GM23338 (cell line): ENCODE measurements at regions not wholly inside any gene's neighbourhood (a gene's known extent, or its start where the extent isn't known, plus 50 kb on each side); places are given as distances from the start of the nearest gene placed in this dataset.

Experiments used
- ATAC-seq: fragments of 200-7000 bp; cut with Tn5 transposase; 3 replicates; pipeline ENCODE4 v1.9.1; 2020
- DNase-seq: peaks from one replicate; pipeline ENCODE4 v3.0.0-alpha.2; 2015; ENCODE audit warnings: low spot score
- H2AFZ ChIP-seq: fragments of 200-600 bp; sonication (generic); 2 replicates; pipeline ENCODE4 v1.8.0; 2016; ENCODE audit warnings: antibody characterized with exemption, mild to moderate bottlenecking, moderate library complexity
- H3F3A ChIP-seq: fragments of 200-600 bp; sonication (generic); replicated peaks from 2 replicates; pipeline ENCODE4 v1.8.0; 2017; ENCODE audit warnings: antibody characterized with exemption, mixed run types, low read depth
- H3K27ac ChIP-seq: fragments of 200-600 bp; sonication (generic); 2 replicates; pipeline ENCODE4 v1.6.1; 2016; ENCODE audit warnings: low read depth
- H3K27me3 ChIP-seq: fragments of 200-600 bp; sonication (generic); 2 replicates; pipeline ENCODE4 v1.8.0; 2016; ENCODE audit warnings: mild to moderate bottlenecking, mixed run types, moderate library complexity; ENCODE audit not compliant: insufficient read depth
- H3K36me3 ChIP-seq: fragments of 200-600 bp; sonication (generic); 2 replicates; pipeline ENCODE4 v1.8.0; 2016; ENCODE audit warnings: mild to moderate bottlenecking; ENCODE audit not compliant: insufficient read depth
- H3K4me1 ChIP-seq: fragments of 200-600 bp; sonication (generic); 2 replicates; pipeline ENCODE4 v1.8.0; 2016; ENCODE audit warnings: mild to moderate bottlenecking, moderate library complexity; ENCODE audit not compliant: insufficient read depth
- H3K4me2 ChIP-seq: fragments of 200-600 bp; sonication (generic); 2 replicates; pipeline ENCODE4 v1.7.1; 2017; ENCODE audit warnings: mixed run types
- H3K4me3 ChIP-seq: fragments of 200-600 bp; sonication (generic); 2 replicates; pipeline ENCODE4 v1.6.1; 2016; ENCODE audit warnings: mixed run types
- H3K79me2 ChIP-seq: fragments of 200-600 bp; sonication (generic); replicated peaks from 2 replicates; pipeline ENCODE4 v1.8.0; 2017; ENCODE audit warnings: mild to moderate bottlenecking; ENCODE audit not compliant: insufficient read depth
- H3K9me2 ChIP-seq: fragments of 200-600 bp; sonication (generic); 2 replicates; pipeline ENCODE4 v1.8.0; 2017; ENCODE audit not compliant: insufficient read depth
- H4K20me1 ChIP-seq: fragments of 200-600 bp; sonication (generic); replicated peaks from 2 replicates; pipeline ENCODE4 v1.8.0; 2017; ENCODE audit warnings: mild to moderate bottlenecking; ENCODE audit not compliant: insufficient read depth
- H3K27ac Mint-ChIP-seq: 2 replicates; pipeline ENCODE4 v1.8.0; 2020; ENCODE audit warnings: inconsistent platforms, mild to moderate bottlenecking, moderate library complexity, mixed read lengths
- H3K27me3 Mint-ChIP-seq: 3 replicates; pipeline ENCODE4 v1.8.0; 2022; ENCODE audit warnings: low read depth, mild to moderate bottlenecking, moderate library complexity, mixed read lengths, inconsistent platforms; ENCODE audit not compliant: insufficient read depth, poor library complexity
- H3K36me3 Mint-ChIP-seq: 3 replicates; pipeline ENCODE4 v1.8.0; 2021; ENCODE audit warnings: low read depth, mild to moderate bottlenecking, inconsistent platforms, moderate library complexity, mixed read lengths
- H3K4me1 Mint-ChIP-seq: 3 replicates; pipeline ENCODE4 v1.8.0; 2020; ENCODE audit warnings: mild to moderate bottlenecking, inconsistent platforms, mixed read lengths
- H3K4me3 Mint-ChIP-seq: 3 replicates; pipeline ENCODE4 v1.8.0; 2021; ENCODE audit warnings: moderate library complexity, mild to moderate bottlenecking, inconsistent platforms, mixed read lengths
- H3K9me3 Mint-ChIP-seq: 3 replicates; pipeline ENCODE4 v1.8.0; 2020; ENCODE audit warnings: moderate library complexity, mild to moderate bottlenecking, inconsistent platforms, mixed read lengths
- CREB1 ChIP-seq: fragments of 250-450 bp; sonication (Bioruptor Pico); IDR thresholded peaks from 2 replicates; pipeline ENCODE4 v1.5.0; 2020; ENCODE audit warnings: low read depth, mild to moderate bottlenecking, moderate library complexity
- EZH2 ChIP-seq: fragments of 200-600 bp; sonication (generic); IDR thresholded peaks from one replicate; pipeline ENCODE4 v1.8.0; 2017; ENCODE audit warnings: antibody characterized with exemption, mild to moderate bottlenecking, low read depth; ENCODE audit not compliant: unreplicated experiment
- EZH2phosphoT487 ChIP-seq: fragments of 200-600 bp; sonication (generic); IDR thresholded peaks from one replicate; pipeline ENCODE4 v1.8.1; 2018; ENCODE audit warnings: antibody characterized with exemption; ENCODE audit not compliant: unreplicated experiment
- JUNB ChIP-seq: IDR thresholded peaks from one replicate; pipeline ENCODE4 v1.6.1; 2016; ENCODE audit warnings: antibody characterized with exemption; ENCODE audit not compliant: unreplicated experiment
- NANOG ChIP-seq: IDR thresholded peaks from 2 replicates; pipeline ENCODE4 v1.6.1; 2016; ENCODE audit warnings: antibody characterized with exemption, borderline replicate concordance
- POLR2AphosphoS5 ChIP-seq: IDR thresholded peaks from 2 replicates; pipeline ENCODE4 v1.6.1; 2016; ENCODE audit warnings: antibody characterized with exemption, low read depth
- STAT1 ChIP-seq: IDR thresholded peaks from one replicate; pipeline ENCODE4 v1.6.1; 2016; ENCODE audit warnings: antibody characterized with exemption; ENCODE audit not compliant: unreplicated experiment
- ZNF114 ChIP-seq: fragments of 250-450 bp; sonication (Bioruptor Pico); IDR thresholded peaks from 2 replicates; pipeline ENCODE4 v1.5.0; 2020; ENCODE audit warnings: mild to moderate bottlenecking, moderate library complexity
- ZNF331 ChIP-seq: fragments of 250-450 bp; sonication (Bioruptor Pico); IDR thresholded peaks from 2 replicates; pipeline ENCODE4 v1.5.0; 2020; ENCODE audit warnings: low read depth, mild to moderate bottlenecking, moderate library complexity
- TF ChIP-seq, protein P1 (sequence below): IDR thresholded peaks from one replicate; pipeline ENCODE4 v1.6.1; 2018; ENCODE audit warnings: antibody characterized with exemption; ENCODE audit not compliant: unreplicated experiment
- TF ChIP-seq, protein P2 (sequence below): IDR thresholded peaks from 2 replicates; pipeline ENCODE4 v1.6.1; 2016; ENCODE audit warnings: antibody characterized with exemption
- TF ChIP-seq, protein P3 (sequence below), 2 experiments: fragments of 200-600 bp in 1 of 2; sonication (generic) in 1 of 2; conservative IDR thresholded peaks; 2 replicates each; pipeline versions ENCODE4 v1.5.1 to v1.6.1; 2016 to 2017; ENCODE audit warnings: antibody characterized with exemption in 2 of 2, low read depth in 2 of 2, mild to moderate bottlenecking in 2 of 2, moderate library complexity in 1 of 2

GRCh38 chr15:29891096-29891457, 68.8 kb upstream of the TJP1 start (continued):
- TF ChIP-seq, protein P1, sequence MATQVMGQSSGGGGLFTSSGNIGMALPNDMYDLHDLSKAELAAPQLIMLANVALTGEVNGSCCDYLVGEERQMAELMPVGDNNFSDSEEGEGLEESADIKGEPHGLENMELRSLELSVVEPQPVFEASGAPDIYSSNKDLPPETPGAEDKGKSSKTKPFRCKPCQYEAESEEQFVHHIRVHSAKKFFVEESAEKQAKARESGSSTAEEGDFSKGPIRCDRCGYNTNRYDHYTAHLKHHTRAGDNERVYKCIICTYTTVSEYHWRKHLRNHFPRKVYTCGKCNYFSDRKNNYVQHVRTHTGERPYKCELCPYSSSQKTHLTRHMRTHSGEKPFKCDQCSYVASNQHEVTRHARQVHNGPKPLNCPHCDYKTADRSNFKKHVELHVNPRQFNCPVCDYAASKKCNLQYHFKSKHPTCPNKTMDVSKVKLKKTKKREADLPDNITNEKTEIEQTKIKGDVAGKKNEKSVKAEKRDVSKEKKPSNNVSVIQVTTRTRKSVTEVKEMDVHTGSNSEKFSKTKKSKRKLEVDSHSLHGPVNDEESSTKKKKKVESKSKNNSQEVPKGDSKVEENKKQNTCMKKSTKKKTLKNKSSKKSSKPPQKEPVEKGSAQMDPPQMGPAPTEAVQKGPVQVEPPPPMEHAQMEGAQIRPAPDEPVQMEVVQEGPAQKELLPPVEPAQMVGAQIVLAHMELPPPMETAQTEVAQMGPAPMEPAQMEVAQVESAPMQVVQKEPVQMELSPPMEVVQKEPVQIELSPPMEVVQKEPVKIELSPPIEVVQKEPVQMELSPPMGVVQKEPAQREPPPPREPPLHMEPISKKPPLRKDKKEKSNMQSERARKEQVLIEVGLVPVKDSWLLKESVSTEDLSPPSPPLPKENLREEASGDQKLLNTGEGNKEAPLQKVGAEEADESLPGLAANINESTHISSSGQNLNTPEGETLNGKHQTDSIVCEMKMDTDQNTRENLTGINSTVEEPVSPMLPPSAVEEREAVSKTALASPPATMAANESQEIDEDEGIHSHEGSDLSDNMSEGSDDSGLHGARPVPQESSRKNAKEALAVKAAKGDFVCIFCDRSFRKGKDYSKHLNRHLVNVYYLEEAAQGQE, result no peak
- TF ChIP-seq EZH2 (no peak), EZH2phosphoT487 (no peak), STAT1 (no peak), POLR2AphosphoS5 (no peak), ZNF114 (no peak)
- TF ChIP-seq, protein P2, sequence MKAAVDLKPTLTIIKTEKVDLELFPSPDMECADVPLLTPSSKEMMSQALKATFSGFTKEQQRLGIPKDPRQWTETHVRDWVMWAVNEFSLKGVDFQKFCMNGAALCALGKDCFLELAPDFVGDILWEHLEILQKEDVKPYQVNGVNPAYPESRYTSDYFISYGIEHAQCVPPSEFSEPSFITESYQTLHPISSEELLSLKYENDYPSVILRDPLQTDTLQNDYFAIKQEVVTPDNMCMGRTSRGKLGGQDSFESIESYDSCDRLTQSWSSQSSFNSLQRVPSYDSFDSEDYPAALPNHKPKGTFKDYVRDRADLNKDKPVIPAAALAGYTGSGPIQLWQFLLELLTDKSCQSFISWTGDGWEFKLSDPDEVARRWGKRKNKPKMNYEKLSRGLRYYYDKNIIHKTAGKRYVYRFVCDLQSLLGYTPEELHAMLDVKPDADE, result no peak
- TF ChIP-seq, protein P3, sequence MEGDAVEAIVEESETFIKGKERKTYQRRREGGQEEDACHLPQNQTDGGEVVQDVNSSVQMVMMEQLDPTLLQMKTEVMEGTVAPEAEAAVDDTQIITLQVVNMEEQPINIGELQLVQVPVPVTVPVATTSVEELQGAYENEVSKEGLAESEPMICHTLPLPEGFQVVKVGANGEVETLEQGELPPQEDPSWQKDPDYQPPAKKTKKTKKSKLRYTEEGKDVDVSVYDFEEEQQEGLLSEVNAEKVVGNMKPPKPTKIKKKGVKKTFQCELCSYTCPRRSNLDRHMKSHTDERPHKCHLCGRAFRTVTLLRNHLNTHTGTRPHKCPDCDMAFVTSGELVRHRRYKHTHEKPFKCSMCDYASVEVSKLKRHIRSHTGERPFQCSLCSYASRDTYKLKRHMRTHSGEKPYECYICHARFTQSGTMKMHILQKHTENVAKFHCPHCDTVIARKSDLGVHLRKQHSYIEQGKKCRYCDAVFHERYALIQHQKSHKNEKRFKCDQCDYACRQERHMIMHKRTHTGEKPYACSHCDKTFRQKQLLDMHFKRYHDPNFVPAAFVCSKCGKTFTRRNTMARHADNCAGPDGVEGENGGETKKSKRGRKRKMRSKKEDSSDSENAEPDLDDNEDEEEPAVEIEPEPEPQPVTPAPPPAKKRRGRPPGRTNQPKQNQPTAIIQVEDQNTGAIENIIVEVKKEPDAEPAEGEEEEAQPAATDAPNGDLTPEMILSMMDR (conservative IDR thresholded peaks at IDR 0.05; ENCODE audit: low read depth in 2 of 2), result no peak

DNA sequence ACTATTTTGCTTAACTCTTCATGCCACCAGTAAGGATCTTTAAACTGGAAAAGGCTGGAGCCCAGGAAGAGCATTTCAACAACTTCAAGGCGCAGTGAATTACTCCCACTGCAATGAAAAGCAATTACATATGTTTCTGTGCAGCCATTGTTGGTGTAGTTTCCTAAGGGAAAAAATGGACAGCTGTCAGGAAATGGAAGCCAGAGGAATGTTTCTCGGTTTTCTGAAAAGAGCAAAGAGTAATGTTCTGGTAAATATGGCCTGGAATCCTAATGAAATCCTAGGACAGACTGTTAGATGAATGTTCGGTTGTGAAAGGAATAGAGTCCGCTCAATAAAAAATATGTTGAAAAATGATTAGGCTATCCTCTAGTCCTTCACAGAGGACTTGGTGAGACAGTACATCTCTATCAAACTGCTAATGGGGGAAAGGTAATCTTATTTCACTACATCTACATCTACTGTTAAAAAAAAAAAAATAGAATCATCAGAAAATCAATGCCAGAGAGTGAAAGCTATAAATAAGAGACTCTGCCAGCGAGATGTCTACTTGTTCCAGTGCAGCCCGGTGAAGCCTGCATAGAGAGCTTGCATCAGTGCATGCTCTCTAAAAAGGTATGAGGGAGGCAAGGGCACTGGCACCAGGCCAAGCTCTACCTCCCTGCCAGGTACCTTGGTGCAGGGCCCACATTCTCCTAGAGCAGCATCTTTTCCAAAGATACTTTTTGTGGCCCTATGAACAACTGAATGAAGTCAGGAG, 68.2 kb upstream of the TJP1 start:
- Histone ChIP-seq H3K4me3 (0 out of 2 replicates have a peak overlapping the region, but pooled peaks have one; percentile 8), H3K4me1 (peaks cover 27% of the 10 kb centered on the region), H3K79me2 (no peaks in the 10 kb centered on the region), H3F3A (no peaks in the 10 kb centered on the region), H4K20me1 (no peaks in the 10 kb centered on the region), H3K27me3 (no peaks in the 10 kb centered on the region), H3K36me3 (no peaks in the 10 kb centered on the region), H3K4me2 (peak overlapping the region; percentile 59), H2AFZ (peak overlapping the region; percentile 11; the same call in 1 of the 2 replicates), H3K9me2 (peaks cover 18% of the 10 kb centered on the region; the same call in 1 of the 2 replicates), H3K27ac (peak overlapping the region; percentile 47)
- H3K36me3 Mint-ChIP-seq, result peaks cover 5% of the 10 kb centered on the region; the same call in 1 of the 3 replicates
- H3K4me3 Mint-ChIP-seq, result no peak overlapping the region
- H3K9me3 Mint-ChIP-seq, result peaks cover 4% of the 10 kb centered on the region; the same call in 1 of the 3 replicates
- peaks cover 10% of the 10 kb centered on the region for H3K27me3 Mint-ChIP-seq
- no peak; the same call in 2 of the 3 replicates for ATAC-seq
- peaks cover 23% of the 10 kb centered on the region for H3K4me1 Mint-ChIP-seq
- no peak for DNase-seq
- H3K27ac Mint-ChIP-seq, result 0 out of 2 replicates have a peak overlapping the region, but pooled peaks have one; percentile 47
- TF ChIP-seq NANOG, result no peak
- TF ChIP-seq JUNB, result no peak
- no peak for TF ChIP-seq ZNF114
- no peak for TF ChIP-seq ZNF331 (CRISPR knock-in tag)
- TF ChIP-seq EZH2phosphoT487, result no peak
- TF ChIP-seq, protein P1, result no peak
- no peak for TF ChIP-seq STAT1
- no peak for TF ChIP-seq EZH2
- TF ChIP-seq CREB1 (CRISPR knock-in tag), result no peak
- TF ChIP-seq, protein P3 (conservative IDR thresholded peaks at IDR 0.05; ENCODE audit: low read depth in 2 of 2), result no peak
- TF ChIP-seq, protein P2, result no peak
- no peak for TF ChIP-seq POLR2AphosphoS5
